HG02759 (cell line): ENCODE measurements at regions not wholly inside any gene's neighbourhood (a gene's known extent, or its start where the extent isn't known, plus 50 kb on each side); places are given as distances from the start of the nearest gene placed in this dataset.

Experiments used
- ATAC-seq: cut with Tn5 transposase; IDR thresholded peaks from one replicate; pipeline ENCODE4 v1.9.1; 2021; ENCODE audit warnings: mild to moderate bottlenecking, moderate library complexity; ENCODE audit not compliant: unreplicated experiment

DNA sequence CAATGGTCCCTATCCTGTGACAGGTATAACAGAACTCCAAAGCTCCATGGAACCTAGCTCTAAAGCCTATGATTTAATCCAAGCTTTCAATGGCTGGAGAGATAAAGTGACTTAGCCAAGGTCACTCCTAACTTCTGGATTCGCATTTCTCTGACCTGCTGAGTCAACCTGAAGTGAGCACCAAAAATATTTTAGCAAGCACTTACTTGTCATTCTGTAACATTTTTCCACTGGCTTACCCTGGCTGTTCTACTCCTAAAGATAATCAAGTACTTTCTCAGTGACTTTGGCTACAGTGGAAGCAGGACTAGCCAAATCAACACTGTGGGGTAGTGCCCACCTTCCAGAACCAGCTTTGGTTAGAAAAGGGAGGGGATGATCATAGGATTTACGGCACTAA lies 188.3 kb downstream of the OGFRL1 start:
- ATAC-seq: no peak

DNA sequence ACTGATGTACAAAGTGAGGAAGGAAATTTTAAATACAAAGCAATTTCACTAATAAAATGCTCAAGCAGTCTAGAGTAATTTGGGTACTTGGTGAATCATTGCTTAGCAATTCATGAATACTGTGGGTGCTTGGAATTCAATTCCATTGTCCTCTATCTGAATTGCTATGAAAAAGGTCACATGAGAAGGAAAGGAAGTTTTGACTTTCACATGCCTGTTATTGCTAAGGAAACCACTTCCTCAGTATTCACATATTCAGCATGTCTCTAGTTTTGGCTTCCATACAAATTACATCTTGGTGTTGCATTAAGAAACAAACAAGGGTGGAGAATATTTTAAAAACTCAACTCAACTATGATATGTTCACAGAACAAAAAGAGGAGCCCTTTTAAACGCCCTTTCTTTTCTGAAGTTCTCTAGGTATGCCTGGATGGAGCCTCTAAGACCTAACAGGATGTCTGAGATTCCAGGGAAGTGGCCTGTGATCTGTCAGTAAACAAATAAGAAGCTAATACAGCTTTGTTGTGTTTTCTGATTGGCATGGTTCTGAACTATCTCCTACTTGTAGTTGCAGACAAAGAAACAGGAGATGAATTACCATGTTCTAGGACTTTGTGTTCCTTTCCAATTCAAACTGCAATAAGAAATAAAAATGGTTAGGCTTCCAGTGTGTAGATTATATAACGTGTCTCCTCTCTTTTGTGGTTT lies 190.4 kb downstream of the OGFRL1 start:
- ATAC-seq: no peak

DNA sequence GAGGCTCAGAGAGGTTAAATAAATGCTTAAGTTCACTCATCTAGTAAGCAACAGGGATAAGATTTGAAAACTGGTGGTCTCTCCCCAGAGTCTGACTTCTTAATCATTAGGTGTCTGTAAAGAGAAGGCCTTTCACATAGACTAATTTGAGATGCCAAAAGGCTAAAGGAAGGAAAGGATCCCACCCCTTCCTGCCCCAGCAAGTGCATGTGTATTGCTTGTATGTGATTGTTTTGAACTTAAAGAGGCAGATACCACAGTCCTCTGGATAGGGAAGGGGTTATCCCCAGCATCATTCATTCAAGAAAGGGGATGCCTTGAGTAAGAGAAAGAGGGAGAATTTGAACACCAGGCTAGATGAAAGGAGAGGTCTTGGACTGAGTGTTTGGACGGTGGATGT lies 192.0 kb downstream of the OGFRL1 start:
- no peak for ATAC-seq

DNA sequence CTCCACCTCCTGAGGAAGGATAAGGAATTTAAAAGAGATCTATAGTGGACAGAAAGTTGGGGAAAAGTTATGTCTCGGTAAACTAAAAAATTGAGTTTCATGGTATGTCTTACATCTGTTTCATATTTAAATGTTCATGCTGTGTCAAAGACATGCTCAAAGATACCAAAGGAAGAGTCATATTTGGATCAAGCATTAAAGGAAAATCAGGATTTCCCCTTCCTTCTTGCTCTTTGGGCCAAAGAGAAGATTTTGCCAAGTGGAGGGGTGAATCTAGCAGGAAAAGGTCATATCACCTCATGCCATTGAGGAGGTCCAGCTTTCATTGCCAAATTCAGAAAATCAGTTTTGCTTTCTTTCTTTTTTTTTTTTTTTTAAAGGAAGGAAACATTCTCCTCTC lies 192.4 kb downstream of the OGFRL1 start:
- ATAC-seq: no peak

- ATAC-seq: no peak
These were observed 193.2 kb downstream of the OGFRL1 start for GRCh38 chr6:71481801-71482200.

DNA sequence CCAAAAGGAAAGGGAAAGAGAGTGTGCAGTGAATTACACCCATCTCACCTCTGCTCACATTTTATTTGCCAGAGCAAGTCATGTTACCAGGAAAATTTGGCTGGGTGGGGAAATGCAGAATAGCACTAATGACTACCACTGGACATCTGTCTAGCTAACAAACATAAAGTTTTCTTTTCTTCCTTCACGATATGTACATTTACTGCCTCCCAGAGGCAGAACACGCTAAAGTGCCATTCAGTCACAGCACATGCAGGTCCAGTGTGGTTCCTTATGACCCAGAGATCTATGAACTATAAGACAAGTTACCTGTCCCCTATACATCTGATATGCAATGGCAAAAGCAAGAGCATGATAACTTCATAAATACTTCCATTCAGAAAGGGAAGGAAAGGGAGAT lies 194.1 kb downstream of the OGFRL1 start:
- ATAC-seq: no peak

- no peak for ATAC-seq
These were observed 197.8 kb downstream of the OGFRL1 start for GRCh38 chr6:71486461-71486860.

DNA sequence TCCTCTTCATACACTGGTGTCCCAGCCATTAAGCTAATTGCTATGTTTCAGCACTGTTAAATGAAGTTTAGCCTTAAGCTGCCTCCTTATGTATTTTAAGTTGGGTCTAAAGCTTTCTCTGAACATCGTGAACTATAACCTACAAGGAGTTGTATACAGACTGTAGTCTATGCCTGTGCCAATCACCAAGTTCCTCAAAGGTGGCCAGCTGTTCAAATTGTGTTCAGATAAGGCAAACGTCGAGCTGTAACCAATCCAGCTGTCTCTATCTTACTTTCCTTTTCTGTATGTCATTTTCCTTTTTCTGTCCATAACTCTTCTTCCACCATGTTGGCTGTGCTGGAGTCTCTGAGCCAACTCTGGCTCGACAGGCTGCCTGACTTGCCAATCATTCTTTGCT lies 199.6 kb downstream of the OGFRL1 start:
- ATAC-seq: peak; percentile 46

- no peak for ATAC-seq
These were observed 201.1 kb downstream of the OGFRL1 start for GRCh38 chr6:71489736-71490135.

GRCh38 chr6:71490876-71491275 lies 202.3 kb downstream of the OGFRL1 start:
- ATAC-seq: no peak

DNA sequence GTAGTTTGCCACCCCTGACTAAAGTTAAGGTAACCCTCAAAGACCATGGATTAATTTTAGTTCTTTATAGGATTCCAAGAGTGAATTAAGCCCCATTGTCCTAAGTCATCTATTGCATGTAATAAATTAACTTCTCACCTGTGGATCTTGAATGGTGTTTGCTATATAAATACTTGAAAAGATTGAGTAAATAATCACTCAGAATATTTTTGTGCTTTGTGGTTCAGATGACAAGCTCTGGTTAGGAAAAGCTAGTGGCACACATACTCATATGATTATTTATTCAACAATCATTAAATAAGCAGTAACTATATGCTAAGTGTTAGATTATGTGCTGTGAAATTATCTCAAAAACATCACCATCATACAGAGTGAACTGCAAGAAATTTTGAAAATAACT lies 203.2 kb downstream of the OGFRL1 start:
- no peak for ATAC-seq

DNA sequence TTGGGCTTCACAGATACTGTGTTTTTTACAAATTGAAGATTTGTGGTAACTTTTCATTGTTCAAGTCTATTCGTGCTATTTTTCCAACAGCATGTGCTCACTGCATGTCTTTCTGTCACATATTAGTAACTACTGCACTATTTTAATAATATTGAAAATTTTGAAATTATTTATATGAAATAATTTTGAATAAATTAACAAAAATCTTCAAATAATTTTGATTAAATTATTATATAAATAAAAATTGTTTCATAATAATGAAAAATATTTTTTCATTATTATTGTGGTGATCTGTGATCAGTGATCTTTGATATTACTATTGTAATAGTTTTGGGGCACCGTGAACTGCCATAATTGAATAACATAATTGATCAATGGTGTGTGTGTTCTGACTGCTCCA lies 204.1 kb downstream of the OGFRL1 start:
- no peak for ATAC-seq

DNA sequence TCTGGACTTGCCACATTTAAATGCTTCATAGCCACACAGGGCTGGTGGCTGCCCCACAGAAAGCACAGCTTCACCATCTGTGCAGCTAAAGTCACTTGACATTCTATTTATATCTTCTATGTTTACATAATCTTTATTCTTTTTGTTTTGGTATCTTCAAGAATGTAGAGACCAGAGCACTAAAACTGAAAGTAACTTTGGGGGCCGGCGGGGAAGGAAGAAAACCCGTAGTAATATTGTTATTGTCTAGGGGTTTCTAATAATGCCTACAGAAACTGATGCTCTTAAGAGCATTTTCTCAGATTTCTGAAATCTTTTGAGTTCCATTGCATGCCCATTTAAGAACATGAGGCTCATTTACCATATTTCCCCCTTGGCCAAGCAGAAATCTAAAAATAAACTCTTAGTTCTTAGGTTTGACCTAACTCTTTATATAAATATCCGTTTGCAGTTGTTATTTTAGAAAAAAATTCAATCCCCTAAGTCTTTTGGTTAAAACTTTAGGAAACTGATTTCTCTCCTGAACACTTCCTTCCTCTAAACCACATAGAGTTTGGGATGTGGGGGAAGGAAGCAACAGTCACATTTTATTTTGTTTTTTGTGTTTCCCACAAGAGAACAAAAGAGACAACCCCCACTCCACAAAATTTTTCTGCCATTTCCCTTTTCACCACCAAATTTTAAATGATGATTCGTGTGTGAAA lies 207.6 kb downstream of the OGFRL1 start:
- ATAC-seq: peak; percentile 98

GRCh38 chr6:71496722-71497033 lies 208.1 kb downstream of the OGFRL1 start:
- ATAC-seq: no peak

- ATAC-seq: no peak
These were observed 210.0 kb downstream of the OGFRL1 start for GRCh38 chr6:71498638-71499037.

- ATAC-seq: no peak
These were observed 211.1 kb downstream of the OGFRL1 start for GRCh38 chr6:71499667-71500066.

DNA sequence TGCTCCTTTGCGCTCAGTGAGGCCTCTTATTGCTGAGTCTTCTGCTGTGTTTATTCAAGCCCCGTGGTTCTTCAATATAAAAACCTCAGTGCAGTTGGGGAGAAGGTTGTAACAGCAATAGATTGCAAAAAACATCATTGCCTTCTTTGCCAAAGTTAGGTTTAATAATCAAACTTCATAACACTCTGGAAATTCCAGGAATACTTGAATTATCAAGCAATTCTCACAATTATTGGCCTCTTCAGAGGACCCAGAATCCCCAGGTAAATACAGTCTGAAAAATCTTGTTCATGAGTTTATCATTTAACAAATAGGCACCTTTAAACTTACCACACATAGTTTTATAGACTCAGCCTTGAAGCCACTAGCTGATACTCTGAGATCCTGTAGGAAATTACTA lies 213.6 kb downstream of the OGFRL1 start:
- ATAC-seq: no peak

GRCh38 chr6:71502956-71503355 lies 214.3 kb downstream of the OGFRL1 start:
- no peak for ATAC-seq

GRCh38 chr6:71507183-71507582 lies 218.6 kb downstream of the OGFRL1 start:
- ATAC-seq: no peak

DNA sequence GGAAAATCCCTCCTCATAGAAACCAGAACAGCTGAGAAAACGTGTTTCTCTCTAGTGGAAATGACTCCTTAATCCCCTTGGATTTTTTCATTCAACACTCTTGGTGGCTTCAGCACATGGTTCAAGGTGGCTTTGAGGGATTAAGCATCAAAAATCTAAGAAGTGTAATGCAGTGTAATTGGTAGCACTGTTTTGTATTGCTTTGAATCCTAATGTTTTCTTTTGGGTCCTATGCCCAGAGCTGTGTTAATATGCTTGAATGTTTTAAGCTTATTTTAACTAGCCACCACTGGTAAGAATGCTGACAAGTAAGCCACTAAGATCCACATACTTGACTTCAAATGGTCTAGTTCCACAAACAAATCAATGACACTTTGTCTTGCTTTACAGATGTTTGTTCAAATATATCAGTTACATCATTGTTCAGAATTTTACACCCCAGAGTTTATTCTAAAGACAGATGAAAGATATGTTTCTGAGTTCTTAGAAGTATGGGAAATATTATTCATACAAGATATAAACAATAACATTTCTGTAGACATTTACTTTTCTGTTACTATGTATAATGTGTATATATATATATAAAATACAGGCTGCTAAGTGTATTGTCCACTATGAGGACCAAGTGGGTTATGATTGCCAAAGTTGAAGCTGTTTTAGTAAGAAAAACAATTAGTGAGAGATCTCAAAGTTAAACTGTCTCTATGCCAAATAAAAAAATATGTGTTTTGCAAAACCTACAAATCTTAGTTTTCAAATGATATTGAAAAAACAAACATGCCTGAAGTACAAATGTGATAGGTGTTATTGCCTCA lies 220.8 kb downstream of the OGFRL1 start:
- ATAC-seq: no peak

- ATAC-seq: peak; percentile 81
These were observed 221.6 kb downstream of the OGFRL1 start for GRCh38 chr6:71510057-71510713.
